ENCODE measurements at regions not wholly inside any gene's neighbourhood (a gene's known extent, or its start where the extent isn't known, plus 50 kb on each side); places are given as distances from the start of the nearest gene placed in this dataset.

DNA sequence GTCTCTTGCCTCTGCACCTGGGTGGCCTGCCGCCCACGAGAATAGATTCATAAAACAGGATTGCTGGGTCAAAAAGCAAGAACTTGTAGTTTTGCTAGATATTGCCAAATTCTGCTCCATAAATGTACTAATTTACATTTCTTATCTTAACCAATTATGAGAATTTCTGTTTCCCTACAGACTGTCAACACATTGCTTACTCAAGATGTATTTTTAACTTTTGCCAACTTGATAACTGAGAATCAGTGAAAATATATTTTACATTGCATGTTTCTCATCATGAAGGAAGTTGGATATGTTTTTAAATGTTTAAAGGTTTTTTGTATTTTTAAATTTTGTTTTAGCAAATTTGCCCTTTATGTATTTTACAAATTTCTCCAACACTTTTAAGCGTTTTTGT lies 664.8 kb downstream of the MMUT start:
- no peak for DNase-seq (ENCODE audit: low read depth in 1 of 2, low spot score in 1 of 2)
- TF ChIP-seq JUND (IDR thresholded peaks at IDR 0.05; ENCODE audit: low read depth), result no peak
- in situ Hi-C loops (cut with HindIII; ENCODE audit: low pct_unique_long_range_greater_than_20kb, low sequenced_read_pairs), result no loop called here

DNA sequence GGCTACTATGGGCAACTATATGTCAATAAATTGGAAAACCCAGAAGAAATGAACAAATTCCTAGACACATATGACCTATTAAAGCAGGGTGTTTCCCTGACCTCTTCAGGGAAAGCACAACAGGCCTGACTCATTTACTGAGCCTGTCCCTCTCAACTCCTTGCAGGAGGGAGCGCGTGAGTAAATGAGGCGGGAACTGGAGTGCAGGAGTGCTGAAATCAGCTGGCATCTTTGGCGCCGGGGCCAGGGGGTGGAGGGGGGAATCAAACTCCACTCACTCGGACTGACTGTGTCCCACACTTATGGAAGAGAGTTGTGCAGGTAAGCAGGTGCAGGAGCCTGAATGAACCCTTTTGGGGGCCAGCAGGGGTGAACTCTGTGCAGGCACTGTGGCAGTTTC lies 671.2 kb upstream of the PTCHD4 start:
- in situ Hi-C loops (cut with HindIII; ENCODE audit: low pct_unique_long_range_greater_than_20kb, low sequenced_read_pairs), result no loop called here
- no peak for TF ChIP-seq JUND (IDR thresholded peaks at IDR 0.05; ENCODE audit: low read depth)
- no peak for DNase-seq (ENCODE audit: low read depth in 1 of 2, low spot score in 1 of 2)

DNA sequence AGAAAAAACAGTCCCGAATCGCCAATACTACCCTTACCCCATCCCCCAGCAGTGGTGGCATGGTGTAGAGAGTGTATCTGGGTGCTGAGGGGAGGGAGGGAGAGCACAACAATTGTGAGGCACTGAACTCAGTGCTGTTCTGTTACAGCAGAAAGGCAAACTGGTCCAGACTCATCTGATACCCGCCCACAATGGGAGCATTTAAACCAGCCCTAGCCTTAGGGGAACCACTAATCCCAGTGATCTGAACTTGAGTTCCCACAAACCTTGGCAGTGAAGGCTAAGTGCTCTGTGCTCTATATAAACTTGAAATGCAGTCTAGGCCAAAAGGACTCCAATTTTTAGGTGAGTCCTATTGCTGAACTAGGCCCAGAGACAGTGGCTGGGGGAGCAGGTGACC lies 666.4 kb upstream of the PTCHD4 start:
- in situ Hi-C loops (cut with HindIII; ENCODE audit: low pct_unique_long_range_greater_than_20kb, low sequenced_read_pairs), result no loop called here
- peak in 1 of 2 experiments; percentile 10 for DNase-seq (ENCODE audit: low read depth in 1 of 2, low spot score in 1 of 2)
- no peak for TF ChIP-seq JUND (IDR thresholded peaks at IDR 0.05; ENCODE audit: low read depth)

DNA sequence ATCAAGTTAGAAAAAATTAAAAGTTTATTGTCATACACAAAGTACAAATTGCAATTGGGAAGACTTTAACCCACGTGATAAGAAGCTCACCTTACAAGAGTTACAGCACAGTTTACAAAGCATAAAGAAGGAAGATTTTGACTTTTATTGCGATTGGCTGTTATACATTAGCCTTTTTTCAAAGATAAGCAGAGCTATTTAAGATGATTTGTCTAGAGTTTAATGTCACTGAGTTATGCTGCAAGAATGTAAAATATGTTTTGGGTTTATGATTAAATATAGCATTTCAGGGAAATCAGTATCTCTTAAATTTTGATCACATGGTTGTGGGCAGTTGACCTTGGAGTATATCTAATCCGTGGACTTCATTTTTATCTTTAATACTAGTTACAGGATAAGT lies 664.2 kb upstream of the PTCHD4 start:
- no peak for DNase-seq (ENCODE audit: low read depth in 1 of 2, low spot score in 1 of 2)
- in situ Hi-C loops (cut with HindIII; ENCODE audit: low pct_unique_long_range_greater_than_20kb, low sequenced_read_pairs), result no loop called here
- no peak for TF ChIP-seq JUND (IDR thresholded peaks at IDR 0.05; ENCODE audit: low read depth)

DNA sequence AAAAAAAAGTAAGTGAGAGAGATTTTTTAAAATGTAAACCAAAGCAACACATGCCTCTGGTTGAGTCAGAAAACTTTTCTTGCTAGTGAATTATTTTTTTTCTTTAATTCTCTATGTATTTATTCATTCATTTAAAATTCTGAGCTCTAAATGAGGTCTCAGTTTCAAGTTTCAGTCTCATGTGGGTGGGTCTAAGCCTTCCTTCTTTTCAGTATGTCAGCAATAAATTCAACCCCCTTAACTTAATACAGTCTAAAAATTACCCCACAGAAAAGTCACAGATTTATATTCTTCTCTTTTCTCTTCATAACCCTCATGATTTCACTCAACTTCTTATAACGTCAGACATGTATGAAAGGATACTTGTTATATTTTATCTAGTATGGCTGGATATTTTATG lies 663.3 kb upstream of the PTCHD4 start:
- DNase-seq (ENCODE audit: low read depth in 1 of 2, low spot score in 1 of 2), result no peak
- no peak for TF ChIP-seq JUND (IDR thresholded peaks at IDR 0.05; ENCODE audit: low read depth)
- in situ Hi-C loops (cut with HindIII; ENCODE audit: low pct_unique_long_range_greater_than_20kb, low sequenced_read_pairs), result no loop called here

DNA sequence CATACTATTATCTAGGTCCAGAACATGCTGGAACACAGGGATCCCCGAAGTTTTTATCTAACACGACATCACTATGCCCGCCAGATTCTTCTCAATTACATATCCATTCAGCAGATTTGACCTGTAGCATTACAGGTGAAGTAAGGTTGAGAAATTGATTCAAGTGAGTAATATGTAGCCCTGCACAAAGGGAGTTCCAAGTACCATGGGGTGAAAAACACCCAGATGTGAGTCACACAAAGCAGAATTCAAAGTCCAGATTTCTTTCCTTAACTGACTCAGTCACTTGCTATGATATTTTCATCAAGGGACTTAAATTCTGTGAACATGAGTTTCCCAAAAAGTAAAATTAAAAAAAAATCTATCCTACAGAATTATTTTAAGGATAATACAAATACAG lies 655.4 kb upstream of the PTCHD4 start:
- TF ChIP-seq JUND (IDR thresholded peaks at IDR 0.05; ENCODE audit: low read depth), result no peak
- in situ Hi-C loops (cut with HindIII; ENCODE audit: low pct_unique_long_range_greater_than_20kb, low sequenced_read_pairs), result no loop called here
- DNase-seq (ENCODE audit: low read depth in 1 of 2, low spot score in 1 of 2), result no peak

DNA sequence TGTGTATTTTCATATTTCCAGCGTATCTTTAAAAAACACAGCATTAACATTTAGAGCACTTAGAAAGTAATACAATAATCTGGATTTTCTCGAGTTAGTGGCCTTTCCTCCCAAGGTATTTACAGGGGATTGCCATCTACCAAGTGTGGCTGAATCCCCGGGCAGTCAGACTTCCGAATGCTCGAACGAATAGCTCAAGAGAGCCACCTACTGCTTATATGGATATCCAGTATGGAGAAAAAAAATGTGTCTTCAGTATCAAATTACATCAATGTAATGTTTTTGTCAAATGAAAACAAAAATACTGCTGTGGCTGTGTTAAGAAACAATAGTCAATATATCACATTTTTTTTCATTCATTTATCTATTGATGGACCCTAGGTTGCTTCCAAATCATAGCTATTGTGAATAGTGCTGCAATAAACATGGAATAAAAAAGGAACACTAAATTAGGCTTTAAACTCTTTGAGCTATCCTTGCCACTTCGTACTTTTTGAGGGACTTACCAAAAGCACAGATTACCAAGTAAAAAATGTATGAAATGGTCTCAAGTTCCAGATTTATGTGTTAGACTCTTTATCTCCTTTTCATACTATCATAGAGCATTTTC lies 654.5 kb upstream of the PTCHD4 start:
- in situ Hi-C loops (cut with HindIII; ENCODE audit: low pct_unique_long_range_greater_than_20kb, low sequenced_read_pairs), result no loop called here
- TF ChIP-seq JUND (IDR thresholded peaks at IDR 0.05; ENCODE audit: low read depth), result no peak
- DNase-seq (ENCODE audit: low read depth in 1 of 2, low spot score in 1 of 2), result peak; percentile 35 to 75

DNA sequence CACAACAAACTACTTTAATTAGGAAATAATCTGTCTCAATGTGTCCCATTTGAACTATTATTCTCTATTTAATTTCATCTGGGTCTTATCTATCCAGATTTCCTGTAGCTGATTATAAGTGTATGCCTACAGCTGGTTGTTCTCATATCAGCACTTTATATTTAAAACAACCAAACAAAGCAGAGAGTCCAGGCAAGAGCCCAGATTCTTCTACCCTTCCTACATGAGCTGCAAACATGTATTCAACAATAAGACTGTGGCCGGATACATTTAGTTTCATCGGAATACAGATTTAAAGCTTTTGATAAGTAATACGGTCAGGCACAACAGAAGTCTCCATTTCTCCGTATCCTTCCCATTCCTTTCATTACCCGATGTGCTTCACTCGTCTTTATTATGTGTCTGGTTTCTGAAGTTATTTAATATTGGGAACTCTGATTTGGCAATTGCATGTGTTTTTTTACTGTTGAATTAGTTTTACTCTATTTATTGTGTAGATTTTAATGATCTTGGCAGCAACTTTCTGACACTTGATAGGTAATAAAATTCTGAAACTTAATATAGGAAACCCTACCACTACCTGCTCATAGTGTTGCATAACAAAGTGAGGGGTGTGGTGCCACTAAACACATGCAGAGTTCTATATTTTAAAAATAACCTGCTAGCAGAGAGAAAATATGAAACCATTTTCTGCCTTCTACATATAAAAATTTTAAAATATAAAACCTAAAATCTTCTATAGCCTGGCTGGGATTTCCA lies 653.5 kb upstream of the PTCHD4 start:
- TF ChIP-seq JUND (IDR thresholded peaks at IDR 0.05; ENCODE audit: low read depth), result no peak
- in situ Hi-C loops (cut with HindIII; ENCODE audit: low pct_unique_long_range_greater_than_20kb, low sequenced_read_pairs), result no loop called here
- no peak for DNase-seq (ENCODE audit: low read depth in 1 of 2, low spot score in 1 of 2)

DNA sequence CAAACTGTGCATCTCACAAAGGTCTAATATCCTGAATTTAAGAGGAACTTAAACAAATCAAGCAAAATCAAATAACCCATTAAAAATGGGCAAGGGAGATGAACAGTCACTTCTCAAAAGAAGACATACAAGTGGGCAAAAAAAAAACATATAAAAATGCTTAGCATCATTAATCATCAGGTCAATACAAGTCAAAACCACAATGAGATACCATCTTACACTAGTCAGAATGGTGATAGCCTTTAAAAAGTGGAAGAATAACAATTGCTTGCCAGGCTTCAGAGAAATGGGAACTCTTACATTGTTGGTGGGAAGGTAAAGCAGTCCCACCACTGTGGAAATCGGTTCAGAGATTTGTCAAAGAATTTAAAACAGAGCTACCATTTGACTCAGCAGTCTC lies 646.7 kb upstream of the PTCHD4 start:
- no peak for TF ChIP-seq JUND (IDR thresholded peaks at IDR 0.05; ENCODE audit: low read depth)
- in situ Hi-C loops (cut with HindIII; ENCODE audit: low pct_unique_long_range_greater_than_20kb, low sequenced_read_pairs), result no loop called here
- no peak for DNase-seq (ENCODE audit: low read depth in 1 of 2, low spot score in 1 of 2)

DNA sequence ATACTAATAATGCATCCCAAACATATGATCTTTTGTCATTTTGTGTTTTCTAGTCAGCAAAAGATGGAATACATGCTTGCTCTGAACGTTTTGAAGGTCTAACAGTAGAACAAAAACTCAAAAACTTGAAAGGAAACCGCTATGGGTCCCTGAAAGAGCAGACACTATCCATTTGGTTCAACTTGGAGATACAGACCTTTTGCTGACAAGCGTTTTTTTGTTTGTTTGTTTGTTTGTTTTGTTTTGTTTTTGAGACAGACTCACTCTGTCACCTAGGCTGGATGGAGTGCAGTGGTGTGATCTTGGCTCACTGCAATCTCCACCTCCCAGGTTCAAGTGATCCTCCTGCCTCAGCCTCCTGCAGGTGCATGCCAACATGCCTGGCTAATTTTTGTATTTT lies 644.3 kb upstream of the PTCHD4 start:
- no peak for TF ChIP-seq JUND (IDR thresholded peaks at IDR 0.05; ENCODE audit: low read depth)
- DNase-seq (ENCODE audit: low read depth in 1 of 2, low spot score in 1 of 2), result no peak
- in situ Hi-C loops (cut with HindIII; ENCODE audit: low pct_unique_long_range_greater_than_20kb, low sequenced_read_pairs), result no loop called here

DNA sequence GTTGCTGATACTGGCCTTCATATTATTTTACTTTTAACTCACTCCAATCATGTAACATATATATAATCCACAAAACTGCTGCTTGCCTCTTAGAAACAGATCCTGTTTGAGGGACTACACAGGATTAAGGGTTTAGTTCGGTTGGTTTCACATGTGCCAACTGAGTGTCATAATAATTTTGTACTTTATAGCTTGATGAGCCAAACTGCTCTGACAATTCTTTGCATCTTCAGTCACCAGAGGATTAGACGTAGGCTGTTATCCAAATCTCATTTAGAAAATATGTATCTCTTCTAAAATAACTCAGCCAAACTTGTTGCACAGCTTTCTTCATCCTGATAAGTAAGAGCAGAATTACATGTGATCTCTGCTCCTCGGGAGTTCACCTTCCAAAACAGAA lies 643.6 kb upstream of the PTCHD4 start:
- in situ Hi-C loops (cut with HindIII; ENCODE audit: low pct_unique_long_range_greater_than_20kb, low sequenced_read_pairs), result no loop called here
- no peak for DNase-seq (ENCODE audit: low read depth in 1 of 2, low spot score in 1 of 2)
- TF ChIP-seq JUND (IDR thresholded peaks at IDR 0.05; ENCODE audit: low read depth), result no peak

DNA sequence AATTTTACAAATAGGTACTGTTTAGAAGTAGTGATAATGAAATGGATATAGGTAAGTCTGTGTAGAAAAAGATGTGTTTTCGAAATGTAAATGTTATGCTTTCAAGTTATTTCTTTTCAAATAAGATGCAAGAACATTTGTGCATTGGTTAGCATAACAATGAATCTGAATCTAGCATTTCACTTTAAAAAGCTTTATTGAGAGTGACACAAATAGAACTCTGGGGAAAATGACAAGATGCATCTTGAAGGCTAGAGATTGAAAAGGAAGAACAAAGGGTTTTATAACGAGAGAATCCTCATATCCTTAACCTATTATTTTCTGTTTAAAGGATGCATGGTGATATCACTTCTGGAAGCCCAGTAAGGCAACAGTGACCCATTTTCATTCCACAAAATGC lies 639.9 kb upstream of the PTCHD4 start:
- TF ChIP-seq JUND (IDR thresholded peaks at IDR 0.05; ENCODE audit: low read depth), result no peak
- no peak for DNase-seq (ENCODE audit: low read depth in 1 of 2, low spot score in 1 of 2)
- in situ Hi-C loops (cut with HindIII; ENCODE audit: low pct_unique_long_range_greater_than_20kb, low sequenced_read_pairs), result no loop called here

DNA sequence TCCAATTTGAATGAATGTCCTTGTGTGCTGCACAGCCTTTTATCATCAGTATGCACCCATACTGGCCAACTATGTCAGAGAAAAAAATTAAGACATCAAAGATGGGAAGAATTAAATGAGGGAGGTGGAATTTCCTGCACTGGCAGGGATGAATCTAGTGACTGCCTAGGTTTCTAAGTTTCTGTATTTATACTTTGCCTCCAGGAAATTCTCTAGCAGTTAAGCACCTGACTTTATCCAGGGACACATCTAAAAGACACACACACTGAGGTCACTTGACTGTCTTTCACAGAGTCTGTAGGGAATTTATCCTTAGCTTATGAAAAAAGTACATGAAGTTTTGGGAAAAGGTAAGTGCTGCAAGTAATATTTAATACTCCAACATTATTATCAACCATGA lies 636.5 kb upstream of the PTCHD4 start:
- no peak for TF ChIP-seq JUND (IDR thresholded peaks at IDR 0.05; ENCODE audit: low read depth)
- in situ Hi-C loops (cut with HindIII; ENCODE audit: low pct_unique_long_range_greater_than_20kb, low sequenced_read_pairs), result no loop called here
- peak in 1 of 2 experiments; percentile 49 for DNase-seq (ENCODE audit: low read depth in 1 of 2, low spot score in 1 of 2)

DNA sequence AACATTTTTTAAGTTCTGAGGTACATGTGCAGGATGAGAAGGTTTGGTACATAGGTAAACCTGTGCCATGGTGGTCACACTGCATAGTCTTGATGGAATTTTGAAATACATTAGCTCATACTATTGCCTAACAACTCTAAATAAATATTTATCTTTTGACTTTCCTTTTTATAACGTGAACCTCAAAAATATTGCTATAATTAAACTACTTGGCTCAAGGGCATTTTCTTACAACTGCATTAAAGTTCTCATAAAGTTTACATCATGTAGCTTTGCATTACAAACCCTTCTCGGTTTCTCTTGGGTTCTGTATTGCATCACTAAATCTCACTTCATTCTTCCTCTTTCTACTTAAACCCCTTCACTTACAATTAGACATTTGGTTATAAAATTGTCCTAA lies 636.0 kb upstream of the PTCHD4 start:
- peak in 1 of 2 experiments; percentile 37 for DNase-seq (ENCODE audit: low read depth in 1 of 2, low spot score in 1 of 2)
- in situ Hi-C loops (cut with HindIII; ENCODE audit: low pct_unique_long_range_greater_than_20kb, low sequenced_read_pairs), result no loop called here
- TF ChIP-seq JUND (IDR thresholded peaks at IDR 0.05; ENCODE audit: low read depth), result no peak

Measured in T47D (cell line).